ENCODE measurements at regions not wholly inside any gene's neighbourhood (a gene's known extent, or its start where the extent isn't known, plus 50 kb on each side); places are given as distances from the start of the nearest gene placed in this dataset.

DNA sequence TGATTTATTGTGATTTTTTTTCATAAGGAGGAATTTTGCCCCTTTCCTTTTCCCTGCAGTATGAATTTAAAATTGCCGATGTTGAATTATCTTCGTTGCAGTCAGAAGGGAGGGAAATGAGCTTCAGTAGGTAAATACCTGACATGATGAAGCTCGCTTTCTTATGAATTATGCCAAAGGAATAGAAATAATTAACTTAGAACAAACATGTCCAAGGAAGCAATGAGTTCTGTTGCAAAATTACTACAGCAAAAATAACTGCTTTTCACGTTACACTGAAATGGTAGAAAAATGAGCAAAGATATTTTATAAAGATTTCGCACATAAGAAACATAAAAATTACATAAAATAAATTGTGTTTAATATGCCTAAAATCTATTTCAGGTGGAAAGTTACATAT, 91.1 kb upstream of the ZNF804A start:
- WGBS: 84% methylated on average over 5 of the region's 5 CpGs
- H3K4me1 ChIP-seq (ENCODE audit: control insufficient read depth, insufficient read depth, low read length): no peaks in the 10 kb centered on the region
- H3K27me3 ChIP-seq (ENCODE audit: control insufficient read depth, insufficient read depth): no peaks in the 10 kb centered on the region
- no peak overlapping the region for H3K27ac ChIP-seq (ENCODE audit: low read length)
- DNase-seq: no peak
- no peaks in the 10 kb centered on the region for H3K9me3 ChIP-seq (ENCODE audit: control insufficient read depth, low read length)
- no peak overlapping the region for H3K4me3 ChIP-seq (ENCODE audit: low read length)
- ATAC-seq: no peak
- intact Hi-C loops (cut with DNase I): no loop called here

GRCh38 chr2:184517402-184517801, 80.9 kb upstream of the ZNF804A start:
- WGBS: 70% methylated on average over 1 of the region's 1 CpG
- Histone ChIP-seq H3K27ac (ENCODE audit: low read length) (no peak overlapping the region), H3K4me3 (ENCODE audit: low read length) (no peak overlapping the region), H3K9me3 (ENCODE audit: control insufficient read depth, low read length) (no peaks in the 10 kb centered on the region), H3K27me3 (ENCODE audit: control insufficient read depth, insufficient read depth) (no peaks in the 10 kb centered on the region), H3K4me1 (ENCODE audit: control insufficient read depth, insufficient read depth, low read length) (no peaks in the 10 kb centered on the region)
- ATAC-seq (no peak), DNase-seq (no peak)
- intact Hi-C loops (cut with DNase I): no loop called here

DNA sequence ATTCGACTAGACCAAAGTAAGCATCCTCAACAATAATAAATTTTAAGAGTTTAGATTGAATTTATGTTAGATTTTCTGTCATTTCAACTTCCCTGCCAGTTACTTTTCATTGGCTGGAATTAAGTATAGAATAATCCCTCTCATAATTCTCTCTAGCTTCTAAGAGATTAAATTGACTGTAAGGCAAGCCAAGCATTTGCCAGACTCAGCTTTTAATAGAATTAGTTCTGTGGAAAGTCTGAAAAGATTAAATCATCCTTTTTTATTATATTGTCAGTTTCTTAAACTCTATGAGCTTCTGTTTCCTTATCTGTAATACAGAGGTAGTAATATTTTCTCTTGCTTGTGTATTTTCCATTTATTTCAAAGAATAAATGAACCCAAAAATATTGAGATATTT, 77.9 kb upstream of the ZNF804A start:
- Histone ChIP-seq H3K27me3 (ENCODE audit: control insufficient read depth, insufficient read depth) (no peaks in the 10 kb centered on the region), H3K4me1 (ENCODE audit: control insufficient read depth, insufficient read depth, low read length) (no peaks in the 10 kb centered on the region), H3K4me3 (ENCODE audit: low read length) (no peak overlapping the region), H3K27ac (ENCODE audit: low read length) (no peak overlapping the region), H3K9me3 (ENCODE audit: control insufficient read depth, low read length) (no peaks in the 10 kb centered on the region)
- DNase-seq (no peak), ATAC-seq (no peak)
- 57% methylated on average over 1 of the region's 1 CpG for WGBS
- intact Hi-C loops (cut with DNase I): no loop called here

GRCh38 chr2:184523732-184524131, 74.6 kb upstream of the ZNF804A start:
- Histone ChIP-seq H3K4me1 (ENCODE audit: control insufficient read depth, insufficient read depth, low read length) (no peaks in the 10 kb centered on the region), H3K4me3 (ENCODE audit: low read length) (no peak overlapping the region), H3K27me3 (ENCODE audit: control insufficient read depth, insufficient read depth) (no peaks in the 10 kb centered on the region), H3K27ac (ENCODE audit: low read length) (no peak overlapping the region), H3K9me3 (ENCODE audit: control insufficient read depth, low read length) (peaks cover 2% of the 10 kb centered on the region)
- intact Hi-C loops (cut with DNase I): no loop called here
- DNase-seq (peak in 1 of 3 donors; percentile 19), ATAC-seq (no peak)
- WGBS: 87% methylated on average over 11 of the region's 11 CpGs

DNA sequence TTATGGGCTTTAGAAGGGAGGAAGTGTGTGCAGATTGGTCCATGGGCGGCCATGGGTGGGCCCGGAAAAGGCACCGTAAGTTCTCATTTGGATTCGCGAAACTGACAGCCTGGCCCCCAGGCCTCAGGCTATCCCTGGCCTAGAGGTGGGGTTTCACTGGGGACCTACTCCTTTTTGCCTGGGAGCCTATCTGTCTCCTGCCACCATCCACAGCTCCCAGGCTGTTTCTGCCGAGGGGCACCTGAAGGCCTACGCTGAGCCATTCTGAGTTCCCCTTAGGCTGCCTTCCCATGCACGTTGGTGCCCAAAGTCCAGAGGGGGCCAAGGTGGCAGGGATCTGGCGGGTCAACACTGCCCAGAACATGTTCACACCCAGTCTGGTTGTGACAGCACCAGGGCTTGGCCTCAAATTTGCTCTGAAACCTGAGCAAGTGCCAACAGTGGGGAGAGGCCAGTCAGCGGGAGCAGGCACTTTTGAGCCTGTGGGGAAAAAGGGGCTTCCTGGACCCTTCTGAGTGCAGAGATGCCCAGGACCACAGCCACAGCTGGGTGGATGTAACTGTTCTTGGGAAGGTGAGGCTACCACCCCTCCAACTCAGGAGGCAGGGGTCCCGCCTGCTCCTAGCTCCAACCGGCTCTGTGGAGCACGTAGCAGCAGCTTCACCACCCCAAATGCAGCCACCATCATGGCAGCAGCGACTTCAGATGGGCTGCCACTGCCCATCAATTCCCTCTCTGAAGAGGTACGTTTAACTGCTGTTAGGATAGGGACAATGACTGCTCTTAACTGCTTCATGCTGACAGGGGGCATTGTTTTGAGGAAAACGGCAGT, 73.6 kb upstream of the ZNF804A start:
- ATAC-seq (no peak), DNase-seq (peak in 1 of 3 donors; percentile 31)
- Histone ChIP-seq H3K4me1 (ENCODE audit: control insufficient read depth, insufficient read depth, low read length) (no peaks in the 10 kb centered on the region), H3K27me3 (ENCODE audit: control insufficient read depth, insufficient read depth) (no peaks in the 10 kb centered on the region), H3K4me3 (ENCODE audit: low read length) (no peak overlapping the region), H3K27ac (ENCODE audit: low read length) (no peak overlapping the region), H3K9me3 (ENCODE audit: control insufficient read depth, low read length) (peaks cover 2% of the 10 kb centered on the region)
- intact Hi-C loops (cut with DNase I): no loop called here
- WGBS: 79% methylated on average over 16 of the region's 16 CpGs

DNA sequence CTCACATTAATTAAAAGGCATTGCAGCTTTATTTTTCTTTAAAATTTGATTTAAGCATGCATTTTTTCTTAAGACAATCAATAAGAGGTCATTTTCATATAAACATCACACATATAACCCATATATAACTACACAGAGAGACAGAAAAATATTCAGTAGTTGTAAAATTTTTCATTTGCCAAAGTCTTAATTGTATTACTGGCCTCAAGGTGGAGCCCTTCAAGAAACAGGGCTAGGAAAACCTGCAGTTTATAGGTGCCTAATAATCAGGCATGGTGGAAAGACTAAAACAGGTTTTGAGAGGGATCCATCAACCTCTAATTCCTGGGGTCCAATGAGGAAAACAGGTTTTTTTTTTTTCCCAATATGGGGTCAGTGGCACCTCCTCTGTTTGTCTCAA, 71.3 kb upstream of the ZNF804A start:
- ATAC-seq: no peak
- peaks cover 2% of the 10 kb centered on the region for H3K9me3 ChIP-seq (ENCODE audit: control insufficient read depth, low read length)

DNA sequence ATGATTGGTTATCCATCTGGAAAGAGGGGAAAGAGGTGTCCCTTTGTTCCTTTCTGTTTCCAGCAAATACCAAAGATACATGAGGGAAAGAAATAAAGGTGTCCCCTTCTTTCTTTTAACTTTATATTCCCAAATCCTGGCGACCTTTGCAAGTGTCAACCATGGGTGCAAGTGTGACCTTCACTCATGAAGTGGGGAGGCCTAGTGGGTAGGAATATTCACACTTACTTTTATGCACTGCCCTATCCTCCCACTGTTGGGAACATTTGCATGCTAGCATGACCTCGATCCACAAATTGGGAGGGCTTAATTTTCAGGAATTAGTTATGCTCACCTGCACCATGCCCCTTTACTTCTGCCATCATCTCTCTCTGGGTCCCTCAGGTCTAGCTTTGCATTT, 70.2 kb upstream of the ZNF804A start:
- no peak for ATAC-seq
- peaks cover 2% of the 10 kb centered on the region for H3K9me3 ChIP-seq (ENCODE audit: control insufficient read depth, low read length)
- no peak for DNase-seq
- no peak overlapping the region for H3K4me3 ChIP-seq (ENCODE audit: low read length)
- H3K27me3 ChIP-seq (ENCODE audit: control insufficient read depth, insufficient read depth): no peaks in the 10 kb centered on the region
- intact Hi-C loops (cut with DNase I): no loop called here
- no peaks in the 10 kb centered on the region for H3K4me1 ChIP-seq (ENCODE audit: control insufficient read depth, insufficient read depth, low read length)
- 54% methylated on average over 2 of the region's 2 CpGs for WGBS
- H3K27ac ChIP-seq (ENCODE audit: low read length): no peak overlapping the region

More for the DNA sequence above, 71.3 kb upstream of the ZNF804A start:
- H3K4me1 ChIP-seq (ENCODE audit: control insufficient read depth, insufficient read depth, low read length): no peaks in the 10 kb centered on the region
- no peaks in the 10 kb centered on the region for H3K27me3 ChIP-seq (ENCODE audit: control insufficient read depth, insufficient read depth)
- DNase-seq: no peak
- intact Hi-C loops (cut with DNase I): no loop called here
- H3K4me3 ChIP-seq (ENCODE audit: low read length): no peak overlapping the region
- H3K27ac ChIP-seq (ENCODE audit: low read length): no peak overlapping the region

DNA sequence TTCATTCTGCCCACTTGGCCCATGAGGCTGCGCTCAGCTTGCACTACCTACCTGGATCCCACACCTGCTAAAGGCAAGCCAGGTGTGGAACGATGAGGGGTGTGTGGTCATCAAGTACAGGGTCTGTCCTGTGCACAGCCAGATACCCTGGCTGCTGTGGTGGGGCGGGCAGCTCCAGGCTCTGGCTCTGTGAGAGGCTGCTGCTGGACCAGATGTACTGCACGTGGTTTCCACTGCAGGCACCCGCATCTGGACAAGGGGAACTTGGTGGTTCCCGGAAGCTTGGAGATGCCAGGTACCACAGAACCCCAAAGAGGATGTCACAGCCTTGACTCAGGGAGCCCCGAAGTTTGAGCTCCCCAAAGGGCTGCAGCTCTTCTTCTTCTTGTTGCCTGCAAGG, 68.1 kb upstream of the ZNF804A start:
- peaks cover 2% of the 10 kb centered on the region for H3K9me3 ChIP-seq (ENCODE audit: control insufficient read depth, low read length)
- WGBS: 84% methylated on average over 7 of the region's 7 CpGs
- intact Hi-C loops (cut with DNase I): no loop called here

DNA sequence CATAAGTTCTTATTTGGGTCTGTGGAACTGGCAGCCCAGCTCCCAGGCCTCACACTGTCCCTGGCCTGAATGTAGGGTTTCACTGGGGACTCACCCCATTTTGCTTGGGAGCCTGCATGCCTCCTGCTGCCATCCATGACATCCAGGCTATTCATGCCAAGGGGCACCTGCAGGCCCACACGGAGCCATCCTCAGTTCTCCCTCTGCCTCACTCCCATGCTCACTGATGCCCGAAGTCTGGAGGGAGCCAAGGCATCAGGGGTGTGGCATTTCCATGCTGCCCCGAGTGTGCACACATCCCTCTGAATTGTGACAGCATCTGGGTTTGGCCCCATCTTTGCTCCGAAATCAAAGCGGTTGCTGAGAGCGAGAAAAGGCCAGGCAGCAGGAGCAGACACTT, 67.4 kb upstream of the ZNF804A start:
- Histone ChIP-seq H3K9me3 (ENCODE audit: control insufficient read depth, low read length) (peaks cover 2% of the 10 kb centered on the region), H3K4me3 (ENCODE audit: low read length) (no peak overlapping the region)

More for the DNA sequence above, 68.1 kb upstream of the ZNF804A start:
- no peak overlapping the region for H3K4me3 ChIP-seq (ENCODE audit: low read length)
- no peaks in the 10 kb centered on the region for H3K27me3 ChIP-seq (ENCODE audit: control insufficient read depth, insufficient read depth)
- H3K27ac ChIP-seq (ENCODE audit: low read length): no peak overlapping the region
- no peaks in the 10 kb centered on the region for H3K4me1 ChIP-seq (ENCODE audit: control insufficient read depth, insufficient read depth, low read length)
- no peak for ATAC-seq
- DNase-seq: peak in 2 of 3 donors; percentile 5 to 16

GRCh38 chr2:184532551-184532950, 65.8 kb upstream of the ZNF804A start:
- H3K4me1 ChIP-seq (ENCODE audit: control insufficient read depth, insufficient read depth, low read length): no peaks in the 10 kb centered on the region
- H3K27me3 ChIP-seq (ENCODE audit: control insufficient read depth, insufficient read depth): no peaks in the 10 kb centered on the region
- intact Hi-C loops (cut with DNase I): no loop called here
- ATAC-seq (no peak), DNase-seq (no peak)
- peaks cover 2% of the 10 kb centered on the region for H3K9me3 ChIP-seq (ENCODE audit: control insufficient read depth, low read length)
- no peak overlapping the region for H3K4me3 ChIP-seq (ENCODE audit: low read length)
- H3K27ac ChIP-seq (ENCODE audit: low read length): no peak overlapping the region

More for the DNA sequence above, 67.4 kb upstream of the ZNF804A start:
- intact Hi-C loops (cut with DNase I): no loop called here
- Histone ChIP-seq H3K27me3 (ENCODE audit: control insufficient read depth, insufficient read depth) (no peaks in the 10 kb centered on the region), H3K4me1 (ENCODE audit: control insufficient read depth, insufficient read depth, low read length) (no peaks in the 10 kb centered on the region), H3K27ac (ENCODE audit: low read length) (no peak overlapping the region)
- 91% methylated on average over 6 of the region's 6 CpGs for WGBS
- DNase-seq (peak in 1 of 3 donors; percentile 30), ATAC-seq (no peak)

DNA sequence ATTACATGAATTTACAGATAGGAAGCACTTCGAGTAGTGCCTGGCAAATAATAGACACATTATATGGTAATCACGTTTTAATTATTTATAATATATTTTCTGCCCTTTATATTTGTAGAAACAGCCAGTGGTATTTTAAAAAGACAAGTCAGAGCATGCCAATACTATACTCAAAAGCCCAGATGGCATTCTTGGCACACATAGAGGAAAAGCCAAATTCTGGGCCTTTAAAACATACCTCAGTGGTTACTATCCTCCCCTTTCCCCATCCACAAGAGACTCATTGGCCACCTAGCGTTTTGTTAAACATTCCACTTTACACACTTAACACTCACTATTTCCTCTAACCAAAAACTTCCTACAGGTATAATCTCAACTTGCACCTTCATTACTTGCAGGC, 63.3 kb upstream of the ZNF804A start:
- 64% methylated on average over 3 of the region's 3 CpGs for WGBS
- H3K4me1 ChIP-seq (ENCODE audit: control insufficient read depth, insufficient read depth, low read length): no peaks in the 10 kb centered on the region
- H3K4me3 ChIP-seq (ENCODE audit: low read length): no peak overlapping the region
- H3K9me3 ChIP-seq (ENCODE audit: control insufficient read depth, low read length): no peaks in the 10 kb centered on the region
- H3K27me3 ChIP-seq (ENCODE audit: control insufficient read depth, insufficient read depth): no peaks in the 10 kb centered on the region
- intact Hi-C loops (cut with DNase I): no loop called here
- H3K27ac ChIP-seq (ENCODE audit: low read length): no peak overlapping the region
- DNase-seq: no peak
- ATAC-seq: no peak
